Cardiac fibroblast (primary cell): ENCODE measurements at regions not wholly inside any gene's neighbourhood (a gene's known extent, or its start where the extent isn't known, plus 50 kb on each side); places are given as distances from the start of the nearest gene placed in this dataset.

Source experiments
- DNase-seq, 2 donors: peaks; one replicate each; pipeline versions ENCODE4 v3.0.0 to v3.0.0-alpha.2; 2010; ENCODE audit warnings: low read depth in 2 of 2
- H3K4me3 ChIP-seq, 2 donors: replicated peaks in 1 of 2; 1 replicate in 1 of 2; 2 replicates in 1 of 2; pipeline ENCODE4 v1.5.1; 2011; ENCODE audit warnings: low read depth in 2 of 2, low read length in 2 of 2, mild to moderate bottlenecking in 2 of 2, moderate library complexity in 1 of 2
- CTCF ChIP-seq: IDR thresholded peaks from one replicate; pipeline ENCODE4 v1.5.1; 2011; ENCODE audit warnings: low read depth, mild to moderate bottlenecking, low read length, inconsistent platforms

- TF ChIP-seq CTCF = no peak
- no peak for DNase-seq
- H3K4me3 ChIP-seq = no peak overlapping the region
Observed at GRCh38 chr14:54223831-54224402, 172.9 kb upstream of the CDKN3 start.

- H3K4me3 ChIP-seq = no peak overlapping the region
- TF ChIP-seq CTCF = no peak
- DNase-seq = no peak
Observed at GRCh38 chr14:54225457-54226060, 171.2 kb upstream of the CDKN3 start.

GRCh38 chr14:54226103-54226502 lies 170.7 kb upstream of the CDKN3 start:
- H3K4me3 ChIP-seq = no peak overlapping the region
- DNase-seq = peak in 1 of 2 donors; percentile 49
- no peak for TF ChIP-seq CTCF

GRCh38 chr14:54226558-54226957 lies 170.2 kb upstream of the CDKN3 start:
- H3K4me3 ChIP-seq = no peak overlapping the region
- no peak for TF ChIP-seq CTCF
- DNase-seq = no peak

GRCh38 chr14:54229136-54229535 lies 167.7 kb upstream of the CDKN3 start:
- no peak overlapping the region for H3K4me3 ChIP-seq
- TF ChIP-seq CTCF = no peak
- peak in 1 of 2 donors; percentile 57 for DNase-seq

- H3K4me3 ChIP-seq = no peak overlapping the region
- DNase-seq = no peak
- no peak for TF ChIP-seq CTCF
Observed at GRCh38 chr14:54230645-54231044, 166.2 kb upstream of the CDKN3 start.

- H3K4me3 ChIP-seq = no peak overlapping the region
- TF ChIP-seq CTCF = no peak
- no peak for DNase-seq
Observed at GRCh38 chr14:54232735-54233134, 164.1 kb upstream of the CDKN3 start.
